IMR-90 (cell line): ENCODE measurements at regions not wholly inside any gene's neighbourhood (a gene's known extent, or its start where the extent isn't known, plus 50 kb on each side); places are given as distances from the start of the nearest gene placed in this dataset.

Experiments used
- ATAC-seq: fragments of 200-7000 bp; cut with Tn5 transposase; 2 replicates; pipeline ENCODE4 v1.9.1; 2020; ENCODE audit warnings: low read depth, mild to moderate bottlenecking, moderate library complexity
- BruUV-seq: library from RNA; stranded (reverse); fragments of 400-500 nt; replicated peaks from 2 replicates; lab custom pipeline; 2021; lab: Mats Ljungman, UMichigan
- CTCF ChIA-PET: fragments of 300-600 bp; formaldehyde crosslinking; extraction: SDS; loops from one replicate; lab custom pipeline; 2021; ENCODE audit warnings: antibody characterized with exemption; lab: Yijun Ruan, JAX
- POLR2A ChIA-PET: fragments of 300-600 bp; sonication (Branson Sonifier 250); formaldehyde crosslinking; loops from one replicate; lab custom pipeline; 2022; ENCODE audit warnings: antibody characterized with exemption; ENCODE audit not compliant: unreplicated experiment; lab: Charles Lee
- DNase-seq: peaks from one replicate; pipeline ENCODE4 v3.0.0; 2013
- H2AFZ ChIP-seq: replicated peaks from 2 replicates; pipeline ENCODE3; 2013; ENCODE audit warnings: low read length, mild to moderate bottlenecking; ENCODE audit not compliant: poor library complexity
- H2AK5ac ChIP-seq: 2 replicates; pipeline ENCODE4 v1.6.1; 2013; ENCODE audit warnings: low read depth, low read length, inconsistent platforms
- H2AK9ac ChIP-seq: replicated peaks from 2 replicates; pipeline ENCODE3; 2013; ENCODE audit warnings: mild to moderate bottlenecking, low read depth, low read length, moderate library complexity; ENCODE audit not compliant: poor library complexity
- H2BK120ac ChIP-seq: 2 replicates; pipeline ENCODE4 v1.6.1; 2013; ENCODE audit warnings: low read depth, low read length, inconsistent platforms
- H2BK15ac ChIP-seq: 3 replicates; pipeline ENCODE4 v1.6.1; 2013; ENCODE audit warnings: low read depth, low read length, inconsistent platforms
- H2BK20ac ChIP-seq: 2 replicates; pipeline ENCODE4 v1.6.1; 2013; ENCODE audit warnings: low read depth, mild to moderate bottlenecking, inconsistent platforms, low read length, moderate library complexity
- H2BK5ac ChIP-seq: 2 replicates; pipeline ENCODE4 v1.6.1; 2013; ENCODE audit warnings: mild to moderate bottlenecking, low read depth, low read length, inconsistent platforms; ENCODE audit not compliant: poor library complexity, severe bottlenecking
- H3K14ac ChIP-seq: replicated peaks from 2 replicates; pipeline ENCODE4 v1.6.1; 2013; ENCODE audit warnings: low read depth, low read length, inconsistent platforms
- H3K18ac ChIP-seq: 2 replicates; pipeline ENCODE4 v1.6.1; 2013; ENCODE audit warnings: low read depth, low read length, control low read depth
- H3K23ac ChIP-seq: 2 replicates; pipeline ENCODE4 v1.6.1; 2013; ENCODE audit warnings: low read depth, low read length, inconsistent platforms
- H3K27ac ChIP-seq: 2 replicates; pipeline ENCODE4 v1.5.1; 2013; ENCODE audit warnings: mild to moderate bottlenecking, control low read depth, low read length; ENCODE audit not compliant: insufficient read depth
- H3K27me3 ChIP-seq: 2 replicates; pipeline ENCODE4 v1.6.1; 2013; ENCODE audit warnings: low read length; ENCODE audit not compliant: control insufficient read depth, insufficient read depth
- H3K36me3 ChIP-seq: 2 replicates; pipeline ENCODE4 v1.6.1; 2013; ENCODE audit warnings: low read length, mixed read lengths; ENCODE audit not compliant: control insufficient read depth, insufficient read depth
- H3K4ac ChIP-seq: 2 replicates; pipeline ENCODE4 v1.6.1; 2013; ENCODE audit warnings: low read depth, low read length, inconsistent platforms
- H3K4me1 ChIP-seq: 2 replicates; pipeline ENCODE4 v1.6.1; 2013; ENCODE audit warnings: low read length, mixed read lengths; ENCODE audit not compliant: control insufficient read depth, insufficient read depth
- H3K4me2 ChIP-seq: 2 replicates; pipeline ENCODE4 v1.6.1; 2013; ENCODE audit warnings: low read depth, mild to moderate bottlenecking, control low read depth, low read length, moderate library complexity
- H3K4me3 ChIP-seq: 2 replicates; pipeline ENCODE4 v1.5.1; 2013; ENCODE audit warnings: low read depth, mild to moderate bottlenecking, control low read depth, low read length, moderate library complexity; ENCODE audit not compliant: insufficient read depth
- H3K56ac ChIP-seq: 2 replicates; pipeline ENCODE4 v1.6.1; 2013; ENCODE audit warnings: low read length, inconsistent platforms; ENCODE audit not compliant: insufficient read depth; ENCODE audit errors: extremely low read depth
- H3K79me1 ChIP-seq, 2 experiments: 2 replicates each; pipeline ENCODE4 v1.6.1; 2013; ENCODE audit warnings: low read length in 2 of 2, inconsistent platforms in 1 of 2, low read depth in 1 of 2
- H3K9ac ChIP-seq: 2 replicates; pipeline ENCODE4 v1.6.1; 2013; ENCODE audit warnings: low read depth, low read length, control low read depth
- H3K9me1 ChIP-seq: 2 replicates; pipeline ENCODE4 v1.6.1; 2013; ENCODE audit warnings: low read length, inconsistent platforms; ENCODE audit not compliant: insufficient read depth
- H3K9me3 ChIP-seq: 2 replicates; pipeline ENCODE4 v1.6.1; 2013; ENCODE audit warnings: low read length; ENCODE audit not compliant: control insufficient read depth, insufficient read depth
- H4K20me1 ChIP-seq: 2 replicates; pipeline ENCODE4 v1.6.1; 2013; ENCODE audit warnings: low read length, inconsistent platforms; ENCODE audit not compliant: insufficient read depth
- H4K5ac ChIP-seq: 2 replicates; pipeline ENCODE4 v1.6.1; 2013; ENCODE audit warnings: mild to moderate bottlenecking, low read depth, low read length, control low read depth
- H4K8ac ChIP-seq, 2 experiments: 2 replicates each; pipeline ENCODE4 v1.6.1; 2013; ENCODE audit warnings: low read depth in 2 of 2, low read length in 2 of 2, control low read depth in 1 of 2, inconsistent platforms in 1 of 2
- H4K91ac ChIP-seq: 2 replicates; pipeline ENCODE4 v1.6.1; 2013; ENCODE audit warnings: low read depth, low read length, inconsistent platforms; ENCODE audit not compliant: insufficient read depth
- CHD1 ChIP-seq: IDR thresholded peaks from 2 replicates; pipeline ENCODE4 v1.6.1; 2012; ENCODE audit warnings: low read depth, low read length, improper control_type of control experiment
- CTCF ChIP-seq: conservative IDR thresholded peaks from 2 replicates; pipeline ENCODE4 v1.5.1; 2012; ENCODE audit warnings: mild to moderate bottlenecking, low read depth, low read length, improper control_type of control experiment
- FOS ChIP-seq: fragments of 150-350 bp; IDR thresholded peaks from 2 replicates; pipeline ENCODE4 v1.6.1; 2016; ENCODE audit warnings: low read depth, low read length
- MXI1 ChIP-seq: IDR thresholded peaks from 2 replicates; pipeline ENCODE4 v1.6.1; 2012; ENCODE audit warnings: low read depth, mild to moderate bottlenecking, low read length, moderate library complexity, borderline replicate concordance
- POLR2A ChIP-seq: IDR thresholded peaks from 2 replicates; pipeline ENCODE4 v1.6.1; 2012; ENCODE audit warnings: mild to moderate bottlenecking, low read depth, low read length
- RAD21 ChIP-seq: IDR thresholded peaks from 2 replicates; pipeline ENCODE4 v1.6.1; 2012; ENCODE audit warnings: low read length, improper control_type of control experiment
- RFX5 ChIP-seq: IDR thresholded peaks from 2 replicates; pipeline ENCODE4 v1.8.0; 2012; ENCODE audit warnings: low read depth, mild to moderate bottlenecking, low read length, moderate library complexity
- WGBS, 2 experiments: methylation state at CpG; one replicate each; pipeline versions ENCODE4 v1.1.5 to v1.1.7; 2013; ENCODE audit warnings: missing lambda C conversion rate in 2 of 2; ENCODE audit not compliant: insufficient read length in 1 of 2; ENCODE audit errors: extremely low coverage in 2 of 2; 5-methylcytosine and 5-hydroxymethylcytosine counted together
- dilution Hi-C: fragments of 300-500 bp; cut with HindIII; formaldehyde crosslinking; loops from one replicate; pipeline ENCODE4 v1.14.3; 2018; ENCODE audit warnings: low sequenced_read_pairs; ENCODE audit not compliant: unreplicated experiment
- in situ Hi-C: fragments of 300-500 bp; cut with MboI; formaldehyde crosslinking; loops from 3 replicates; pipeline ENCODE4 v1.14.3; 2019; ENCODE audit warnings: low sequenced_read_pairs, inconsistent platforms, mixed read lengths
- intact Hi-C: fragments of 100-400 bp; cut with micrococcal nuclease; formaldehyde crosslinking; loops from 2 replicates; pipeline ENCODE4 v1.10.0; 2022

- WGBS, 2 experiments, result no CpG with 5 or more reads among the region's 5 CpGs
- Histone ChIP-seq H3K79me1 (peaks cover 35 to 48% of the 10 kb centered on the region in 2 experiments), H2BK5ac (no peak overlapping the region), H4K5ac (no peak overlapping the region), H3K23ac (no peak overlapping the region), H2BK15ac (no peak overlapping the region), H3K36me3 (no peaks in the 10 kb centered on the region), H3K9me1 (peaks cover 3% of the 10 kb centered on the region; the same call in 1 of the 2 replicates), H2BK20ac (no peak overlapping the region), H3K9me3 (no peaks in the 10 kb centered on the region), H4K91ac (no peak overlapping the region), H2AK9ac (no peak overlapping the region), H3K27ac (no peak overlapping the region), H4K20me1 (no peaks in the 10 kb centered on the region), H3K4ac (no peak overlapping the region), H4K8ac (no peak overlapping the region), H3K4me1 (no peaks in the 10 kb centered on the region), H3K9ac (no peak overlapping the region), H3K18ac (no peak overlapping the region), H2AFZ (no peak overlapping the region), H2BK120ac (no peak overlapping the region), H3K4me3 (no peak overlapping the region), H2AK5ac (no peak overlapping the region), H3K4me2 (no peak overlapping the region), H3K14ac (no peak overlapping the region), H3K27me3 (no peaks in the 10 kb centered on the region), H3K56ac (no peak overlapping the region)
- dilution Hi-C loops (no loop called here), in situ Hi-C loops (no loop called here), intact Hi-C loops (no loop called here)
- TF ChIP-seq POLR2A, result no peak
- TF ChIP-seq FOS, result no peak
- no peak for TF ChIP-seq RAD21
- TF ChIP-seq CHD1, result no peak
- no peak for TF ChIP-seq MXI1
- no peak for TF ChIP-seq CTCF
- TF ChIP-seq RFX5, result no peak
- ATAC-seq (no peak), DNase-seq (no peak)
- ChIA-PET POLR2A (no interaction called here), CTCF (no interaction called here)
- no TSS peak for BruUV-seq
Observed at GRCh38 chr6:138564170-138564721, 65.0 kb upstream of the NHSL1 start.
